Mammary epithelial cell (primary cell): ENCODE measurements at regions not wholly inside any gene's neighbourhood (a gene's known extent, or its start where the extent isn't known, plus 50 kb on each side); places are given as distances from the start of the nearest gene placed in this dataset.

Source experiments
- CTCF ChIP-seq, 2 donors: IDR thresholded peaks in 1 of 2; conservative IDR thresholded peaks in 1 of 2; 2 replicates each; pipeline ENCODE4 v1.5.1; 2011 to 2012; ENCODE audit warnings: inconsistent platforms in 2 of 2, low read length in 2 of 2, mild to moderate bottlenecking in 2 of 2, control low read depth in 1 of 2, low read depth in 1 of 2; ENCODE audit not compliant: insufficient read depth in 1 of 2; ENCODE audit errors: extremely low read depth in 1 of 2
- EZH2 ChIP-seq: IDR thresholded peaks from 2 replicates; pipeline ENCODE4 v1.6.1; 2012; ENCODE audit warnings: low read length, inconsistent platforms, borderline replicate concordance

- no peak for TF ChIP-seq CTCF (conservative IDR thresholded peaks at IDR 0.05 in 1 of 2, IDR thresholded peaks at IDR 0.05 in 1 of 2; ENCODE audit: extremely low read depth in 1 of 2, insufficient read depth in 1 of 2, low read depth in 1 of 2, low read length in 2 of 2)
- TF ChIP-seq EZH2, result no peak
Observed at GRCh38 chr14:40685764-40686163, 920.9 kb upstream of the LRFN5 start.
